GM19397 (cell line): ENCODE measurements at regions not wholly inside any gene's neighbourhood (a gene's known extent, or its start where the extent isn't known, plus 50 kb on each side); places are given as distances from the start of the nearest gene placed in this dataset.
"Not testable (repeated sequence)": the region's sequence is repeated elsewhere in the genome, so short reads cannot be mapped to it uniquely, and the experiment has no call there.

Source experiments
- ATAC-seq: cut with Tn5 transposase; IDR thresholded peaks from one replicate; pipeline ENCODE4 v1.9.1; 2021; ENCODE audit warnings: mild to moderate bottlenecking, moderate library complexity; ENCODE audit not compliant: unreplicated experiment

DNA sequence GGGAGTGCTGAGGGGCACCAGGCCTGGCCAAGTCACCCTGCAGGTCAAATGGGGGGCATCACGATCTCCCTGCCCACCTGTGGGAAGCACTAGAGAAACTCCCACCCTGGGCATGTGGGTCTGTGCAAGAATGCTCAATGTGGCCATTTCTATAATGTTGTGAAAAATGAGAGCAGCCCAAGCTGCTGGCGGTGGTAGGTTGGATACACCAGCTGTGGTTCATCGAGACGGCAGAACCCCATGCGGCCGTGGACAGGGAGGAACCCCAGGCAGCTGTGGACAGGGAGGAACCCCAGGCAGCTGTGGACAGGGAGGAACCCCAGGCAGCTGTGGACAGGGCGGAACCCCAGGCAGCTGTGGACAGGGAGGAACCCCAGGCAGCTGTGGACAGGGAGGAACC is 129.1 kb downstream of the BRD1 start:
- ATAC-seq = not testable (repeated sequence)

DNA sequence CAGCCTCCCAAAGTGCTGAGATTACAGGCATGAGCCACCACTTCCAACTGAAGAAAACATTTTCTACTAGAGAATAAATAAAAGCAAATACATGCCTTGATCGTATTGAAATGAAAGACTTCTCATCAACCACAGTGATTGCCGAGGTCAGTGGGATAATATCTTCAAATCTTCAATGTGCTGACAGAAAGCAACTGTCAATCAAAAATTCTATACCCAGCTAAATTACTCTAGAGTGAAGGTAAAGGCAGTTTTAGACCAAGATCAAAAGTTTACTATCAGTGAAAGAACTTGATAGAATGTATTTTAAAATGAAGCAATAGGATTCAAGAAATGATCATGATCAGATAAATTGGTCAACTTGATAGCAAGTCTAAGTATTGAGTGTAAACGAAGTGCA is 130.6 kb downstream of the BRD1 start:
- ATAC-seq = no peak

GRCh38 chr22:49694462-49695260 is 133.0 kb downstream of the BRD1 start:
- no peak for ATAC-seq

GRCh38 chr22:49693848-49694247 is 133.8 kb downstream of the BRD1 start:
- no peak for ATAC-seq

GRCh38 chr22:49693416-49693815 is 134.3 kb downstream of the BRD1 start:
- ATAC-seq = no peak

- no peak for ATAC-seq
Measured at GRCh38 chr22:49692499-49693225, 135.0 kb downstream of the BRD1 start.

- no peak for ATAC-seq
Measured at GRCh38 chr22:49691256-49691655, 136.4 kb downstream of the BRD1 start.

- ATAC-seq = no peak
Measured at GRCh38 chr22:49690454-49690853, 137.2 kb downstream of the BRD1 start.

- ATAC-seq = no peak
Measured at GRCh38 chr22:49689858-49690257, 137.8 kb downstream of the BRD1 start.

- no peak for ATAC-seq
Measured at GRCh38 chr22:49689255-49689770, 138.4 kb downstream of the BRD1 start.

DNA sequence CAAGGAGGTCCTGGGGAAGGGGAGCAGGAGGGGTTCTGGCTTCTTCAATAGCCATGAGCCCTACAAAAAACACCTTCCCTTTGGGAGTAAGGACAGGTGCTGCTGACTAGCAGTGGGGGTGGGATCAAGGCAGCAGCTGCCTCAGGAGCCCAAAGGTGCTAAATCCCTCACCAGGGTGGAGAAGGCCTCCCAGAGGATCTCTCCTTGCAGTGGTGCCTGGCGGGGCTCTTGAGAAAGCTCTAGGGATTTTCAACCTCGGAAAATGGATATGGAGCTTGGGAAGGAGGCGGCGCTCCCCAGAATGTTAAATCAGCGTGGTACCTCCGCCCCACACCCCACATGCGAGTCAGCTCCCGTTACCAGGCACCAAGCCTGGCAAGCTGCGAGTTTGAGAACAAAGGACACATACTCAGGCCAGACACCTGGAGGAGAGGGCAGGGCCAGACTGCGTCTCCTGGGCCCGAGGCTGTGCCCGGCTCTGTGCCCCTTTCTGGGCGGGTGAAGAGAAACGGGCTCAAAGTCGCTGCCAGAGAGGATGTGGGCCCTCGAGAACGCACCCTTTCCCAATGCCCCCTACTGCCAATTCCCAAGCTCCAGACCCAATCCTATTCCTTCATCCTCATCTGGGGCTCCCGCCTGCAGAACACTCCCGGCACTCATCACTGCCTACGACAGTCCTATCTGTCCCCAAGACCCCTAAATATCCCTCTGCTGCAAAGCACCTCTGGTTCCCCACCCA is 139.0 kb downstream of the BRD1 start:
- ATAC-seq = no peak

DNA sequence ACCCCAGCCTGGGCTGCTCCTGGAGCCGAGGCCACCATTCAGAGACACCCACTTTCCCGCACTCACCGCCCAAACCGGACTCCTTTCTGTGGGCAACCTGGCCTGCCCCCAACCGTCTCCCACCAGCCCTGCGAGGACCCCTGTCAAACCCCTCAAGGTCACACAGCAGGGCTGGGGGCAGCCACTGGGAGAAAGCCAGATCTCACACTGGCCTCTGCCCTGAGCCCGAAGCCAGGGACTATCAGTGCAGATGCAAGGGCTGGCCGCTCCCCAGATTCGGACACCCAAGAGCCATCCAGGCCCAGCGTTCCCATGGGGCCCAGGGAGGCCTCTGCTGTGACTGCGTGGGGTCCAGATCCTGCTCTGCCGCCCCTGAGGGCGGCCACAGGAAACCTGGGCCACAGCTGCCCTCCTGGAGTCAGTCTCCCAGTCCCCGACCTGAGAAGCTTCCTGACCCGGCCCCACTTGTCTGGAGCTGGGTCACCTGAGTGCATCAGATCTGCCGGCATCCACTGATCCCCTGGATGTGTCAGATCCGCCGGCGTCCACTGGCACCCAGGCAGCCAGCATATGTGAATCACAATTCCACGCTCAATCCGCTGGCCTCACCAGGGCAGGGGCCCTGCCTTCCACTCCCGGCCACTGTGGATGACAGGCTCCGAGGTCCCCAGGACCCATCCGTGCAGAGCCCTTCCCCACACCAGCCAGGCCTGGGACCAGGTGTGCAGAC is 139.7 kb downstream of the BRD1 start:
- ATAC-seq = no peak

DNA sequence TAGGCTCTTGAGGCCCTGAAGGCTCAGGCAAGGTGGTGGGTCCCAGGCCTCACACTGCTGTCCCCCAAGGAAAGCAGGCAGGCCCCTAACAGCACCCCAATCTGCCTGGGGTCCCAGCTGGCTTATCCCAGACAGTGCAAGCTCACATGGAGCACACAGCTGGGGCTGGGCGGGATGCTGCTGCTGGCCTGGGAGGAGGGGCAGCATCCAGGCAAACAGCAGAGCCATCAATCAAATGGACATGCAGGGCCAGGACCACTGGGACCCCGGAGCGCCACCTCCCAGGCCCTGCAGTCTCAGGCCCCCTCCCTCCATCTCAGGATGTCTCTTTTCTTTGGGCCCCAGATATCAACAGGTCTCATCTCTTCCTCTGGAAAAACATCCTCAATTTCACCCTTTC is 140.3 kb downstream of the BRD1 start:
- ATAC-seq = no peak

DNA sequence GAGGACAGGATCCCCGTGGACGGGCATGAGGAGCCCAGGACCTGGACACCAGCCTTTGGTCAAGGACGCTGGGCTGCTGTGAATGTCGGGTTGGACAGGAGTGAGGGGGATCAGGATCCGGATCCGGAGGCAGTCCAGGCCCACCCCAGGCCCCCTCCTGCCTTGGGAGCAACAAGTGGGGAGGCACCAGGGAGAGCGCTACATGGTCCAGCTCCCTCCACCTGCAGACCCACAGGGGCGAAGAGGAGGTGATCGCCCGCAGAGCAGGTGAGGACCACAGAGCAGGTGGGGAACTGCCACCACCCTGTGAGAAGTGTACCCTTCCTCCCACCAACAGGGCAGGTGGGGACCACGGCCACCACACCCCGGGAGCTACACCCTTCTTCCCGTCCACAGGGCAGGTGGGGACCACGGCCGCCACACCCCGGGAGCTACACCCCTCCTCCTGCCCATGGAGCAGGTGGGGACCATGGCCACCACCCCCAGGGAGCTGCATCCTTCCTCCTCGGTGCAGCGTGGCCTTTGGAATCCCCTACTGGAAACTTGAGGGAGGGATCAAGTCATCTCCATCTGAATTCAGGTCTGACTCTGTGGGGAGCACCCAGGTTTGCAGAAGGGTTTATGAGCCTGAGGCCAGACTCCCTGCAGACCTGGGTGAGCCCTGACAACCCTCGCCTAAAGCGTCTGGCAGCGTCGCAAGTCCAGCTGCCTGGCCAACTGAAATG is 141.0 kb downstream of the BRD1 start:
- ATAC-seq = no peak

DNA sequence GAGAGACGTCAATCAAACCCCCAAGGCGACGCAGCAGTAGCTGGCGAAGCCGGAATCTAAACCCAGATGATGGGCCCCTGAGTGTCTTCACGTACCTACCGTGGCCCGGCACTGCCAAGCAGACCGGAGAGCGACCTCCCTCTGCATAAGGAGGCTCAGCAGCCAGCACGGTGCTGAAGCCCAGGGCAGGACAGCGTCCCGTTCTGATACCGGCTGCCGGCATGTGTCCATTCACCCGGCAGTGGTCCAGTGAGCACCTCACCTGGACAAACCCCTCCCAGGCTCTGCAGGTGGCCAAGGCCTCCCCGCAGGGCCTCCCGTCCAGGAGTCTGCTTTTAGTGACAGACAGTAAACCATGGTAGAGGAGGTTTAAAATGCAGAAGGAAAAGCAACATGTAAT is 142.0 kb downstream of the BRD1 start:
- ATAC-seq = no peak

DNA sequence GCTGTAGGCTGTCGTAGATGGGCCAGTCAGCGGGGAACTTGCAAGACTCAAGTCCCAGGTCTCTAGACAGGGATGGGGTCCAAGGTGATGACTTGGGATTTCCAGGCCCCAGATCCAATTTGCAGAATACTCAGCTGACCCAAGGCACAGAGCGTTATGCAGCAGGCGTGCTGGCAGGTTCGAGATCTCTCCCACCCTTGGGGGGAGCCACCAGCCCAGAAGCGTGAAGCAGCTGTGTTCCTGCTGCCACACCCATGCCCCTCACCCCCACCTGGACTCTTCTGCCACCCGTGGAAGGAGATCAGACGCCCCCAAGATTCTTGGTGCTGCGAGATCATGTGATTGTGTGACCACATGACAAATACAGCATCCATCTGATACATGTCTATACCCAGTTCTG is 142.6 kb downstream of the BRD1 start:
- ATAC-seq = no peak

DNA sequence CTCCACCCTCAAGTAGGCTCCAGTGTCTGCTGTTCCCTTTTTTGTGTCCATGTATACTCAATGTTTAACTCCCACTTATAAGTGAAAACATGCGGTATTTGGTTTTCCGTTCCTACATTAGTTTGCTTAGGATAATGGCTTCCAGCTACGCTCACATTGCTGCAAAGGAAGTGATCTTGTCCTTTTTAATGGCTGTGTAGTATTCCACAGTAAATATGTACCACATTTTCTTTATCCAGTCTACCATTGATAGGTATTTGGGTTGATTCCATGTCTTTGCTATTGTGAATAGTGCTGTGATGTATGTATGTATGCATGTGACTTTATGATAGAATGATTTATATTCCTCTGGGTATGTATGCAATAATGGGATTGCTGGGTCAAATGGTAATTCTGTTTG is 144.6 kb downstream of the BRD1 start:
- ATAC-seq = no peak

GRCh38 chr22:49680819-49681218 is 146.9 kb downstream of the BRD1 start:
- ATAC-seq = not testable (repeated sequence)

DNA sequence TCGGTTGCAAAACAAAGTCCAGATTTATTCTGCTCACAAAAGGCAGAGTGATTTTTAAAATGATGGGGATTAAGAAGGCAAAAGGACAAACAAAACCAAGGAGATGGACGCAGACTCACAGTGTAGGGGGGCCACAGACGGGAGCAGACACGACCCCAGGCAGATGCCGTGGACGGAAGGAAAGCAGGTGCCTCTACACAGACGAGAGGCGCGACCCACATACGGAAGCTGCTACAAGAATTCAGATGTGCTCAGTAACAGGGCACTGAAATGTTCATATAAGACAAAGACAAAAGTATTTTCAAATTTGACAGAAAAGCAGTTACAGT is 148.9 kb downstream of the BRD1 start:
- ATAC-seq = no peak

- no peak for ATAC-seq
Measured at GRCh38 chr22:49678137-49678841, 149.4 kb downstream of the BRD1 start.
